Liver (tissue), 8 donors: ENCODE measurements at regions not wholly inside any gene's neighbourhood (a gene's known extent, or its start where the extent isn't known, plus 50 kb on each side); places are given as distances from the start of the nearest gene placed in this dataset.
"Not testable (repeated sequence)": the region's sequence is repeated elsewhere in the genome, so short reads cannot be mapped to it uniquely, and the experiment has no call there.

Experiments
- DNase-seq: peaks from one replicate; pipeline ENCODE4 v3.0.0-alpha.2; 2017; ENCODE audit warnings: low spot score
- H3K27ac ChIP-seq, 2 donors: one replicate each; pipeline ENCODE4 v1.7.0; 2013; ENCODE audit warnings: inconsistent platforms in 2 of 2, low read length in 2 of 2, control low read depth in 1 of 2, low read depth in 1 of 2, mild to moderate bottlenecking in 1 of 2
- H3K27me3 ChIP-seq, 4 donors: one replicate each; pipeline versions ENCODE4 v1.6.1 to v1.7.0; 2013; ENCODE audit warnings: low read length in 3 of 4, inconsistent platforms in 1 of 4, mild to moderate bottlenecking in 1 of 4, moderate library complexity in 1 of 4; ENCODE audit not compliant: control insufficient read depth in 4 of 4, insufficient read depth in 4 of 4
- H3K36me3 ChIP-seq, 4 donors: one replicate each; pipeline versions ENCODE4 v1.6.1 to v1.7.0; 2013; ENCODE audit warnings: low read length in 3 of 4, mild to moderate bottlenecking in 3 of 4, low read depth in 1 of 4, moderate library complexity in 1 of 4; ENCODE audit not compliant: control insufficient read depth in 4 of 4, insufficient read depth in 3 of 4
- H3K4me1 ChIP-seq, 4 donors: one replicate each; pipeline versions ENCODE4 v1.6.1 to v1.7.0; 2013; ENCODE audit warnings: low read length in 3 of 4, mild to moderate bottlenecking in 3 of 4, moderate library complexity in 1 of 4; ENCODE audit not compliant: control insufficient read depth in 4 of 4, insufficient read depth in 4 of 4
- H3K4me3 ChIP-seq, 3 donors: one replicate each; pipeline versions ENCODE4 v1.6.1 to v1.7.0; 2013; ENCODE audit warnings: low read length in 3 of 3, control low read depth in 1 of 3, low read depth in 1 of 3, mild to moderate bottlenecking in 1 of 3
- H3K9ac ChIP-seq, 2 donors: one replicate each; pipeline ENCODE4 v1.7.0; 2013; ENCODE audit warnings: low read length in 2 of 2, mild to moderate bottlenecking in 2 of 2, moderate library complexity in 2 of 2, control low read depth in 1 of 2, low read depth in 1 of 2
- H3K9me3 ChIP-seq, 4 donors: one replicate each; pipeline versions ENCODE4 v1.6.1 to v1.7.0; 2013; ENCODE audit warnings: low read length in 3 of 4; ENCODE audit not compliant: control insufficient read depth in 4 of 4
- FOXA1 ChIP-seq: IDR thresholded peaks from 2 replicates; pipeline ENCODE4 v1.6.1; 2016; ENCODE audit warnings: antibody characterized with exemption
- FOXA2 ChIP-seq: IDR thresholded peaks from 2 replicates; pipeline ENCODE4 v1.6.1; 2016; ENCODE audit warnings: antibody characterized with exemption
- RAD21 ChIP-seq, 2 donors: IDR thresholded peaks; 2 replicates each; pipeline ENCODE4 v1.6.1; 2016; ENCODE audit warnings: antibody characterized with exemption in 2 of 2, mild to moderate bottlenecking in 2 of 2
- TAF1 ChIP-seq: conservative IDR thresholded peaks from 2 replicates; pipeline ENCODE4 v1.6.1; 2016; ENCODE audit warnings: antibody characterized with exemption, mild to moderate bottlenecking
- WGBS: extraction: QIAGEN DNeasy Blood & Tissue Kit; methylation state at CpG from one replicate; pipeline ENCODE4 v1.1.7; 2013; 5-methylcytosine and 5-hydroxymethylcytosine counted together
- TF ChIP-seq, protein P1 (sequence below): IDR thresholded peaks from 2 replicates; pipeline ENCODE4 v1.6.1; 2016; ENCODE audit warnings: antibody characterized with exemption
- TF ChIP-seq, protein P2 (sequence below): fragments of 150-350 bp; IDR thresholded peaks from 2 replicates; pipeline ENCODE4 v1.5.1; 2017; ENCODE audit warnings: improper control_type of control experiment, low read depth, low read length; ENCODE audit not compliant: missing input control
- donor health status: healthy.
- donor health status: healthy.
- donor health status: healthy.
- donor health status: healthy.
- donor health status: healthy.

GRCh38 chr13:74246487-74246886, 112.3 kb upstream of the KLF12 start (continued):
- TF ChIP-seq, protein P1, sequence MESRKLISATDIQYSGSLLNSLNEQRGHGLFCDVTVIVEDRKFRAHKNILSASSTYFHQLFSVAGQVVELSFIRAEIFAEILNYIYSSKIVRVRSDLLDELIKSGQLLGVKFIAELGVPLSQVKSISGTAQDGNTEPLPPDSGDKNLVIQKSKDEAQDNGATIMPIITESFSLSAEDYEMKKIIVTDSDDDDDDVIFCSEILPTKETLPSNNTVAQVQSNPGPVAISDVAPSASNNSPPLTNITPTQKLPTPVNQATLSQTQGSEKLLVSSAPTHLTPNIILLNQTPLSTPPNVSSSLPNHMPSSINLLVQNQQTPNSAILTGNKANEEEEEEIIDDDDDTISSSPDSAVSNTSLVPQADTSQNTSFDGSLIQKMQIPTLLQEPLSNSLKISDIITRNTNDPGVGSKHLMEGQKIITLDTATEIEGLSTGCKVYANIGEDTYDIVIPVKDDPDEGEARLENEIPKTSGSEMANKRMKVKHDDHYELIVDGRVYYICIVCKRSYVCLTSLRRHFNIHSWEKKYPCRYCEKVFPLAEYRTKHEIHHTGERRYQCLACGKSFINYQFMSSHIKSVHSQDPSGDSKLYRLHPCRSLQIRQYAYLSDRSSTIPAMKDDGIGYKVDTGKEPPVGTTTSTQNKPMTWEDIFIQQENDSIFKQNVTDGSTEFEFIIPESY, result no peak

DNA sequence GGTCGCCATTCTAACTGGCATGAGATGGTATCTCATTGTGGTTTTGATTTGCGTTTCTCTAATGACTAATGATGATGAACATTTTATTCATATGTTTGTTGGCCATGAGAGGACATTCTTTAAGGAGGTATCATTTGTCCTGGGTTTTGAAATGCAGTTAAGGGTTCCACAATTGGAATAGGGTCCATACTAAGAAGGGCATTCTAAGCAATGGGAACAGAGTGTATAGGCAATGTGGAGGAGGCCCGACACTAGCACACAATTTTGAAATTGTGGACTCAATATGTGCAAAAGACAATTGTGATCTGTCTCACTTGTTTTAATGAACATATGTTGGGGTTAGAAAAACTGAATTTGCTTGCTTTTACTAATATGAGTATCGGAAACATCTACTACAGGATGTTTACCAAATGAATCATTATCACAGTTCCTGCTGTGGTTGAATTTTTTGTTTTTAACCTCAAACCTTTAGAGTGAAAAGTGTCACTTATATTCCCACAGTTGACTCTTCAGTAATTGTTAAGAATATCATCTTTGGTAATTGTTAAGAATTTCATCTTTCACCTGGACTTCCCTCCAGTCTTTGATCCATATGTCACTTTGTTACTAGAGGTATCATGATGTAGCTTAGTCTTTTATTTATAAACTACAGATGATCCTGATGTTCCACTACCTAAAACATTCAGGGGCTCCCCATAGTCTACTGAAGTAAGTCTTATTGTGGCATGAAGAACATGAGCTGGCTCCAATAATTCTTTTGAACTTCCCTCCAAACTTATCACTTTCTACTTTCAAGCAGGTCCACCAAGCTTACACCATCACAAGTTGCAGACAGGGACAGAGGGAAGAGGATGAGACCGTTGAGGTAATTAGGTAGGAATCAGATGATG, 109.7 kb upstream of the KLF12 start:
- Histone ChIP-seq H3K4me3 (no peak overlapping the region), H3K27ac (peak overlapping the region in 1 of 2 donors; percentile 35), H3K9ac (no peak overlapping the region), H3K9me3 (no peaks in the 10 kb centered on the region), H3K36me3 (no peaks in the 10 kb centered on the region), H3K4me1 (no peaks in the 10 kb centered on the region), H3K27me3 (no peaks in the 10 kb centered on the region)
- WGBS, result 88% methylated on average over 5 of the region's 5 CpGs
- TF ChIP-seq TAF1, result no peak
- TF ChIP-seq, protein P2, sequence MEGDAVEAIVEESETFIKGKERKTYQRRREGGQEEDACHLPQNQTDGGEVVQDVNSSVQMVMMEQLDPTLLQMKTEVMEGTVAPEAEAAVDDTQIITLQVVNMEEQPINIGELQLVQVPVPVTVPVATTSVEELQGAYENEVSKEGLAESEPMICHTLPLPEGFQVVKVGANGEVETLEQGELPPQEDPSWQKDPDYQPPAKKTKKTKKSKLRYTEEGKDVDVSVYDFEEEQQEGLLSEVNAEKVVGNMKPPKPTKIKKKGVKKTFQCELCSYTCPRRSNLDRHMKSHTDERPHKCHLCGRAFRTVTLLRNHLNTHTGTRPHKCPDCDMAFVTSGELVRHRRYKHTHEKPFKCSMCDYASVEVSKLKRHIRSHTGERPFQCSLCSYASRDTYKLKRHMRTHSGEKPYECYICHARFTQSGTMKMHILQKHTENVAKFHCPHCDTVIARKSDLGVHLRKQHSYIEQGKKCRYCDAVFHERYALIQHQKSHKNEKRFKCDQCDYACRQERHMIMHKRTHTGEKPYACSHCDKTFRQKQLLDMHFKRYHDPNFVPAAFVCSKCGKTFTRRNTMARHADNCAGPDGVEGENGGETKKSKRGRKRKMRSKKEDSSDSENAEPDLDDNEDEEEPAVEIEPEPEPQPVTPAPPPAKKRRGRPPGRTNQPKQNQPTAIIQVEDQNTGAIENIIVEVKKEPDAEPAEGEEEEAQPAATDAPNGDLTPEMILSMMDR, result no peak
- no peak for DNase-seq

DNA sequence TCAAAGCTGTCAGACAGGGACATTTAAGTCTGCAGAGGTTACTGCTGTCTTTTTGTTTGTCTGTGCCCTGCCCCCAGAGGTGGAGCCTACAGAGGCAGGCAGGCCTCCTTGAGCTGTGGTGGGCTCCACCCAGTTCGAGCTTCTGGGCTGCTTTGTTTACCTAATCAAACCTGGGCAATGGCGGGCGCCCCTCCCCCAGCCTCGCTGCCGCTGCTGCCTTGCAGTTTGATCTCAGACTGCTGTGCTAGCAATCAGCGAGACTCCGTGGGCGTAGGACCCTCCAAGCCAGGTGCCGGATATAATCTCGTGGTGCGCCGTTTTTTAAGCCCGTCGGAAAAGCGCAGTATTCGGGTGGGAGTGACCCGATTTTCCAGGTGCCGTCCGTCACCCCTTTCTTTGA, 107.1 kb upstream of the KLF12 start:
- WGBS, result 90% methylated on average over 16 of the region's 19 CpGs
- H3K36me3 ChIP-seq, H3K4me1 ChIP-seq, DNase-seq, H3K9me3 ChIP-seq, H3K27me3 ChIP-seq, H3K9ac ChIP-seq, H3K27ac ChIP-seq, H3K4me3 ChIP-seq: not testable (repeated sequence)

GRCh38 chr13:74230984-74231501, 96.8 kb upstream of the KLF12 start:
- no peak for TF ChIP-seq FOXA2
- no peak for TF ChIP-seq FOXA1
- no peak for TF ChIP-seq RAD21 (IDR thresholded peaks at IDR 0.05)
- DNase-seq, result no peak
- no peaks in the 10 kb centered on the region for H3K27me3 ChIP-seq
- 81% methylated on average over 4 of the region's 4 CpGs for WGBS
- H3K9me3 ChIP-seq, result no peaks in the 10 kb centered on the region
- no peak overlapping the region for H3K9ac ChIP-seq
- no peak overlapping the region for H3K27ac ChIP-seq
- no peak overlapping the region for H3K4me3 ChIP-seq
- H3K36me3 ChIP-seq, result no peaks in the 10 kb centered on the region
- peaks cover 2 to 35% (median 19%) of the 10 kb centered on the region in 4 donors for H3K4me1 ChIP-seq
